ENCODE measurements at regions not wholly inside any gene's neighbourhood (a gene's known extent, or its start where the extent isn't known, plus 50 kb on each side); places are given as distances from the start of the nearest gene placed in this dataset.

- no peak for TF ChIP-seq CTCF (optimal IDR thresholded peaks at IDR 0.05 in 1 of 3, IDR thresholded peaks at IDR 0.05 in 1 of 3, conservative IDR thresholded peaks at IDR 0.05 in 1 of 3; ENCODE audit: extremely low read depth in 1 of 3, insufficient read depth in 2 of 3, low read length in 3 of 3)
- TF ChIP-seq EZH2 (IDR thresholded peaks at IDR 0.05; ENCODE audit: low read length), result no peak
Observed at GRCh38 chr1:229874136-229874535, 192.9 kb upstream of the GALNT2 start.

Data from keratinocyte (primary cell).